ENCODE measurements at regions not wholly inside any gene's neighbourhood (a gene's known extent, or its start where the extent isn't known, plus 50 kb on each side); places are given as distances from the start of the nearest gene placed in this dataset.
"Not testable (repeated sequence)": the region's sequence is repeated elsewhere in the genome, so short reads cannot be mapped to it uniquely, and the experiment has no call there.

DNA sequence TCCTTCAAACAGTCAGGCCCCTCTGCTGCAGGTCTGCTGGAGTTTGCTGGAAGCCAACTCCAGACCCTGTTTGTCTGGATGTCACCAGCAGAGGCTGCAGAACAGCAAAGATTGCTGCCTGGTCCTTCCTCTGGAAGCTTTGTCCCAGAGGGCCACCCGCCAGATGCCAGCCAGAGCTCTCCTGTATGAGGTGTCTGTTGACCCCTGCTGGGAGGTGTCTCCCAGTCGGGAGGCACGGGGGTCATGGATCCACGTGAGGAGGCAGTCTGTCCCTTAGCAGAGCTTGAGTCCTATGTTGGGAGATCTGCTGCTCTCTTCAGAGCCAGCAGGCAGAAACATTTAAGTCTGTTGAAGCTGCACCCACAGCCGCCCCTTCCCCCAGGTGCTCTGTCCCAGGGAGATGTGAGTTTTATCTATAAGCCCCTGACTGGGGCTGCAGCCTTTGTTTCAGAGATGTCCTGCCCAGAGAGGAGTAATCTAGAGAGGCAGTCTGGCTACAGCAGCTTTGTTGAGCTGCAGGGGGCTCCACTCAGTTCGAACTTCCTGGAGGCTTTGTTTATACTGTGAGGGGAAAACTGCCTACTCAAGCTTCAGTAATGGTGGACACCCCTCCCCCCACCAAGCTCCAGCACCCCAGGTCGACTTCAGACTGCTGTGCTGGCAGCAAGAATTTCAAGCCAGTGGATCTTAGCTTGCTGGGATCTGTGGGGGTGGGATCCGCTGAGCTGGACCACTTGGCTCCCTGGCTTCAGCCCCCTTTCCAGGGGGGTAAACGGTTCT lies 72.1 kb downstream of the OGFRL1 start:
- not testable (repeated sequence) for H3K4me1 ChIP-seq (ENCODE audit: control insufficient read depth, low read depth, low read length); H3K9ac ChIP-seq (ENCODE audit: low read length); H3K27ac ChIP-seq (ENCODE audit: low read length); H3K9me3 ChIP-seq (ENCODE audit: control insufficient read depth, low read depth, low read length); H3K27me3 ChIP-seq (ENCODE audit: control insufficient read depth, insufficient read depth, low read length); H3K4me3 ChIP-seq (ENCODE audit: low read length); H3K36me3 ChIP-seq (ENCODE audit: control insufficient read depth, low read depth, low read length)

DNA sequence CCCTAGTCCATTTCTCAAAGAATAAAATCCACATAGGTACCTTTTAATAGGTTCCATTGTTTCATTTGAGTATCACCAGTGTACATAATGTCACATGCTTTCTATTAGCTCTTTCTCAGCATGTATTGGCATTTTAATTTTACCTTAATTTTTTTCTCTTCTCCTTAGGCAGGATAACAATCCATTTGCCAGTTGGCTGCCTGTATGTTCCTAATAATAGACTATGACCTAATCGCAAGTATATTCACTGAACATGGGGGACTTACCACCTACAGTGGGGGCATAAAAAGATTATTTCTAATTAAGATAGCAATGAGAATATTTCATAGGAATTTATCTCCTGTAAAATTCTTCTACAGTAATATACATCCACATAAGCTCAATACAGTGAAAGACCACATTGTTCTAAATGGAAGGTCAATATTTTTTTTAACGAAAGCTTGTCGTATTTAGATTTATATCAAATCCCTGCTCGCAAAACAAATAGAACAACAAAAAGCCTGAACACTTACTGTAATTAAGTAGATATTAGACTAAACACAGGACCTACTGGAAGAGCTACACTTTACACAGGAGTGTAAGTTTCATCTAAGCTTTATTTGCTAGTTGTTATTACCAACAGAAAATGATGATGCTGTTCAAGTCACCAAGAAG lies 76.4 kb downstream of the OGFRL1 start:
- Histone ChIP-seq H3K4me3 (ENCODE audit: low read length) (no peak overlapping the region), H3K4me1 (ENCODE audit: control insufficient read depth, low read depth, low read length) (no peaks in the 10 kb centered on the region), H3K9me3 (ENCODE audit: control insufficient read depth, low read depth, low read length) (no peaks in the 10 kb centered on the region), H3K9ac (ENCODE audit: low read length) (no peak overlapping the region), H3K27ac (ENCODE audit: low read length) (no peak overlapping the region), H3K27me3 (ENCODE audit: control insufficient read depth, insufficient read depth, low read length) (no peaks in the 10 kb centered on the region), H3K36me3 (ENCODE audit: control insufficient read depth, low read depth, low read length) (no peaks in the 10 kb centered on the region)

DNA sequence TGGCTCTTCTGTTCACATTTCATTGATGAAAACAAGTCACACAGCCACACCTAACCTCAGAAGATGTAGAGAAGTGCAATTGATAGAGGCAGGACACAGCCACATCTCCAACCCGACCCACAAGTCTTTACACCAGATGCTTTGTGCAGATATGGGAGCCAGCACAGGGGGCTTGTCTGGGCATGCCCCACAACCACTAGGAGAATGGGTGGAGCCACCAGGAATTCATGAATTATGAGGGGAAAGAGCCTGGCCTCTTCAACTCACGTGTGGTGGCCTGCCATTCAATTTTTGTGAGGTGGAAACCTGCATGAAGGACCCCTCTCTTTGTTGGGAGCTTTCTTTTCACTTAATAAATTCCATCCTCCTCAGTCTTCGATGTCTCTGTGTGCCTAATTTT lies 79.1 kb downstream of the OGFRL1 start:
- H3K9ac ChIP-seq (ENCODE audit: low read length), result no peak overlapping the region
- no peaks in the 10 kb centered on the region for H3K4me1 ChIP-seq (ENCODE audit: control insufficient read depth, low read depth, low read length)
- H3K27me3 ChIP-seq (ENCODE audit: control insufficient read depth, insufficient read depth, low read length), result no peaks in the 10 kb centered on the region
- no peak overlapping the region for H3K4me3 ChIP-seq (ENCODE audit: low read length)
- no peaks in the 10 kb centered on the region for H3K9me3 ChIP-seq (ENCODE audit: control insufficient read depth, low read depth, low read length)
- H3K27ac ChIP-seq (ENCODE audit: low read length), result no peak overlapping the region
- H3K36me3 ChIP-seq (ENCODE audit: control insufficient read depth, low read depth, low read length), result no peaks in the 10 kb centered on the region

DNA sequence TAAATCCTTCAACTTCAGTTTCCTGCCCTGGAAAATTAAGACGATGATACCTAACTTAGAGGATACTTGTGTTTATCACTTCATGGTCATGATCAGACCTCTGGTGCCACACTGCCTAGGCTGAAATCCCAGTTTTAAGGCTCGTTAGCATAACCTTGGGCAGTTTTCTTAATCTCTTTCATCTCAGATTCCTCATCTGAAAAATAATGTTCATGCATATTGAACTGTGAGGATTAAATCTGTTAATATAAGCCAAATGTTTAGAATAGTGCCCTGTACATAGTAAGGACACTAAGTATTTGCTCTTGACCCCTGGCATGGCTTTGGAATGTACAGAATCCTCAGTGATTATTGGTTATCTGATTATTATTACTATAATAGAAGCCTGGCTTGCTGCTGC lies 79.7 kb downstream of the OGFRL1 start:
- Histone ChIP-seq H3K27ac (ENCODE audit: low read length) (no peak overlapping the region), H3K4me1 (ENCODE audit: control insufficient read depth, low read depth, low read length) (no peaks in the 10 kb centered on the region), H3K9me3 (ENCODE audit: control insufficient read depth, low read depth, low read length) (no peaks in the 10 kb centered on the region), H3K27me3 (ENCODE audit: control insufficient read depth, insufficient read depth, low read length) (no peaks in the 10 kb centered on the region), H3K9ac (ENCODE audit: low read length) (no peak overlapping the region), H3K4me3 (ENCODE audit: low read length) (no peak overlapping the region), H3K36me3 (ENCODE audit: control insufficient read depth, low read depth, low read length) (no peaks in the 10 kb centered on the region)

DNA sequence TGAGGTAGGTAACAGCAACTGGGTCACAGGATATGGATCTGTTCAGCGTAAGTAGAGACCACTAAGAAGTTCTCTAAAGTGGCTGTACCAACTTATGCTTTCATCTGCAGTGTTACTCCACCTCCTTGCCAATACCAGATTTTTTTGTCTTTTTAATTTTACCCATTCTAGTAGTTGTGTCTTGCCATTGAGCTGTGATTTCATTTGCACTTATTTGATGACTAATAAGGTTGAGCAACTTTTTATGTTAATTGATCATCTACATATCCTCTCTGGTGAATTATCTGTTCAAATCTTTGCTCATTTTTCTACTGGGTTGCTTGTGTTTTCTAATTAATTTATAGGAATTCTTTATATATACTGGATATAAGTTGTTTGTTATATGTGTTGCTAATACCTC lies 82.9 kb downstream of the OGFRL1 start:
- no peaks in the 10 kb centered on the region for H3K36me3 ChIP-seq (ENCODE audit: control insufficient read depth, low read depth, low read length)
- H3K9me3 ChIP-seq (ENCODE audit: control insufficient read depth, low read depth, low read length), result no peaks in the 10 kb centered on the region
- no peaks in the 10 kb centered on the region for H3K4me1 ChIP-seq (ENCODE audit: control insufficient read depth, low read depth, low read length)
- H3K9ac ChIP-seq (ENCODE audit: low read length), result no peak overlapping the region
- H3K27me3 ChIP-seq (ENCODE audit: control insufficient read depth, insufficient read depth, low read length), result no peaks in the 10 kb centered on the region
- no peak overlapping the region for H3K27ac ChIP-seq (ENCODE audit: low read length)
- no peak overlapping the region for H3K4me3 ChIP-seq (ENCODE audit: low read length)

DNA sequence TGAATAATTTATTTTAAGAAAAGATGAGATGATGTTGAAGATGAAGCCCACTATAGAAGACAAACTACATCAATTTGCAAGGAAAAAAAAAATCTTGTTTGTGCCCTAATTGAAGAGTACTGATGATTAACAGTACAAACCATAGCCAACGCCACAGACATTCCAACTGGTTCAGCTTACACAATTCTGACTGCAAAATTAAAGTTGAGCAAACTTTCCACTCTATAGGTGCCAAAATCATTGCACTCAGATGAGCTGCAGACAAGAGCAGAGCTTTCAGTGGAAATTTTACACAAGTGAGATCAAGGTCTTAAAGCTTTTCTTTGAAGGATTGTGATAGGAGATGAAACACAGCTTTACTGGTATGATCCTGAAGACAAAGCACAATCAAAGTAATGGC lies 85.3 kb downstream of the OGFRL1 start:
- Histone ChIP-seq H3K27ac (ENCODE audit: low read length) (no peak overlapping the region), H3K4me1 (ENCODE audit: control insufficient read depth, low read depth, low read length) (no peaks in the 10 kb centered on the region), H3K27me3 (ENCODE audit: control insufficient read depth, insufficient read depth, low read length) (no peaks in the 10 kb centered on the region), H3K9ac (ENCODE audit: low read length) (no peak overlapping the region), H3K36me3 (ENCODE audit: control insufficient read depth, low read depth, low read length) (no peaks in the 10 kb centered on the region), H3K9me3 (ENCODE audit: control insufficient read depth, low read depth, low read length) (no peaks in the 10 kb centered on the region), H3K4me3 (ENCODE audit: low read length) (no peak overlapping the region)

DNA sequence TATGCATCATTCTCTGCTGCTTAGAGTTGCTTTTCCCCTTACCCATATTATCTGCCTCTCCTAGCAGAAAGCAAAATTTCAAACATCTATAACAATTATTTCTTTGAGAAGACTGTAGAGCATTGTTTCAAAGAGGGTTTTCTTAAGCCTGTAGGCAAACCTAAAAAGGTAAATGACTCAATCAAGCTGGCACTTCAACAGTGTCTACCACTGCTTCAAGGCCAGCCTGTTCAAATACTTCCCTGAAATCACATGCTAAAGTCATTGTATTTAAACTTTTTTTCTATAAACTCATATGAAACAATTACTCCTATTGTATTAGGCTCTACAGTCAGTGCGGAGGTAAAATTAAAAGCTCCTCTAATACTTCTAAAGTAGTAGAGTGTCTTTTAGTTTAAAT lies 87.1 kb downstream of the OGFRL1 start:
- Histone ChIP-seq H3K4me1 (ENCODE audit: control insufficient read depth, low read depth, low read length) (no peaks in the 10 kb centered on the region), H3K9me3 (ENCODE audit: control insufficient read depth, low read depth, low read length) (no peaks in the 10 kb centered on the region), H3K27ac (ENCODE audit: low read length) (no peak overlapping the region), H3K36me3 (ENCODE audit: control insufficient read depth, low read depth, low read length) (no peaks in the 10 kb centered on the region), H3K4me3 (ENCODE audit: low read length) (no peak overlapping the region), H3K27me3 (ENCODE audit: control insufficient read depth, insufficient read depth, low read length) (no peaks in the 10 kb centered on the region), H3K9ac (ENCODE audit: low read length) (no peak overlapping the region)

DNA sequence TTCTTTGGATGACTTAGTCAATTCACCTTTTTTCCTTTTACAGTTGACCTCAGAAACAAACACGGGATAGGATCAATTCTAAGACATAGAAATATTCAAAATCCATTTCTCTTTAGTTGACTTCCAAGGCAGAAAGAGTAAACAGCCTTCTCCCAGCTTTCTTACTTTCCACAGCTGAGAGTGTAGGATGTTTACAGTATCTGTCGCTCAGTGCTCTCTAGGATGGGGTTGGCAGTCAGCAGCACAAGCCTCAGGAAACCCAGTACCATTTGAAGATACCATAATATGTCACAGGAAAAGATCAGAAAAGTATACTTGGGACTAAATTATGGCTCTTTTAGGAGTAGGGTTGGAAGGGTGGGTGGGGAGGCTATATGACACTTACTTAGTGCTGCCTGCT lies 88.2 kb downstream of the OGFRL1 start:
- no peaks in the 10 kb centered on the region for H3K36me3 ChIP-seq (ENCODE audit: control insufficient read depth, low read depth, low read length)
- no peaks in the 10 kb centered on the region for H3K27me3 ChIP-seq (ENCODE audit: control insufficient read depth, insufficient read depth, low read length)
- no peak overlapping the region for H3K9ac ChIP-seq (ENCODE audit: low read length)

DNA sequence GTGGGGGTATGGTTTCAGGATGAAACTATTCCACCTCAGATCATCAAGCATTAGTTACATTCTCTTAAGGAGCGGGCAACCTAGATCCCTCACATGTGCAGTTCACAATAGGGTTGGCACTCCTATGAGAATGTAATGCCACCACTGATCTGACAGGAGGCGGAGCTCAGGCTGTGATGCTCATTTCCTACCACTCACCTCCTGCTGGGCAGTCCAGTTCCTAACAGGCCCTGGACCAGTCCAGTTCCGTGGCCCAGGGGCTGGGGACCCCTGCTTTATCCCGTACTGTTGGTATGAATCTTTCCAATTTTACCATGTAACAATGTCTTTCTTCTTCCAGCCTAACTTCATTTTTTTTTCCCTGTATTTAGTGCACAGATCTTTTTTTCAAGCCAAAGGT lies 94.9 kb downstream of the OGFRL1 start:
- Histone ChIP-seq H3K27ac (ENCODE audit: low read length) (no peak overlapping the region), H3K9me3 (ENCODE audit: control insufficient read depth, low read depth, low read length) (no peaks in the 10 kb centered on the region), H3K9ac (ENCODE audit: low read length) (no peak overlapping the region), H3K27me3 (ENCODE audit: control insufficient read depth, insufficient read depth, low read length) (no peaks in the 10 kb centered on the region), H3K4me1 (ENCODE audit: control insufficient read depth, low read depth, low read length) (peaks cover 17% of the 10 kb centered on the region), H3K36me3 (ENCODE audit: control insufficient read depth, low read depth, low read length) (no peaks in the 10 kb centered on the region), H3K4me3 (ENCODE audit: low read length) (no peak overlapping the region)

More for the DNA sequence above, 88.2 kb downstream of the OGFRL1 start:
- Histone ChIP-seq H3K4me1 (ENCODE audit: control insufficient read depth, low read depth, low read length) (no peaks in the 10 kb centered on the region), H3K9me3 (ENCODE audit: control insufficient read depth, low read depth, low read length) (no peaks in the 10 kb centered on the region), H3K4me3 (ENCODE audit: low read length) (no peak overlapping the region), H3K27ac (ENCODE audit: low read length) (no peak overlapping the region)

DNA sequence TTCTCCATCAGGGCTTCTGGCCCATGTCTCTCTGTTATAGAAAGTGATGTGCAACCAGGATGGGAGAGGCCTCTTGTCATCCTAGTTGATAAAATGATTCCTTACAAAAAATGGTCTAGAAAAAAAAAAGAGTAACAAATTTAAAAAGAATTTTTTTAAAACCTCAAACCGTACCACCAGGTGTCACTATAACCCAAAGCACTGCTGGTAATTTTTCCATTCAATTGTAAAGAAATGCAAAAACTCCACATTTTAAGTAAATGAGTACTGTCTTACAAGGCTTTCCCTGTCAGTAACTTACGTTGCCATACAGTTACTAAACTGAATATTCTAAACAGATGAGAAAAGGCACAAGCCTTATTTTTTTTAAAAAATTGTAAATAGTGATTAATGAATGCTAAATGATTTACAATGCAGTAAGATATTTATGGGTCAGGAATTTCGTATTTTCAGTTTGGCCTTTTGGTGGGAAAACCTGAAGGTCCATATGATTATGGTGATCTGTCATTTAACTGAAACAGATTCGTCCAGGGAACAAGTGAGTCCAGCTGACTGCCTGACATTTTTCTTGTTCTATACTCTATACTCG lies 95.4 kb downstream of the OGFRL1 start:
- Histone ChIP-seq H3K4me1 (ENCODE audit: control insufficient read depth, low read depth, low read length) (peaks cover 17% of the 10 kb centered on the region), H3K27ac (ENCODE audit: low read length) (no peak overlapping the region), H3K9ac (ENCODE audit: low read length) (no peak overlapping the region), H3K36me3 (ENCODE audit: control insufficient read depth, low read depth, low read length) (no peaks in the 10 kb centered on the region), H3K27me3 (ENCODE audit: control insufficient read depth, insufficient read depth, low read length) (no peaks in the 10 kb centered on the region), H3K4me3 (ENCODE audit: low read length) (no peak overlapping the region), H3K9me3 (ENCODE audit: control insufficient read depth, low read depth, low read length) (no peaks in the 10 kb centered on the region)

DNA sequence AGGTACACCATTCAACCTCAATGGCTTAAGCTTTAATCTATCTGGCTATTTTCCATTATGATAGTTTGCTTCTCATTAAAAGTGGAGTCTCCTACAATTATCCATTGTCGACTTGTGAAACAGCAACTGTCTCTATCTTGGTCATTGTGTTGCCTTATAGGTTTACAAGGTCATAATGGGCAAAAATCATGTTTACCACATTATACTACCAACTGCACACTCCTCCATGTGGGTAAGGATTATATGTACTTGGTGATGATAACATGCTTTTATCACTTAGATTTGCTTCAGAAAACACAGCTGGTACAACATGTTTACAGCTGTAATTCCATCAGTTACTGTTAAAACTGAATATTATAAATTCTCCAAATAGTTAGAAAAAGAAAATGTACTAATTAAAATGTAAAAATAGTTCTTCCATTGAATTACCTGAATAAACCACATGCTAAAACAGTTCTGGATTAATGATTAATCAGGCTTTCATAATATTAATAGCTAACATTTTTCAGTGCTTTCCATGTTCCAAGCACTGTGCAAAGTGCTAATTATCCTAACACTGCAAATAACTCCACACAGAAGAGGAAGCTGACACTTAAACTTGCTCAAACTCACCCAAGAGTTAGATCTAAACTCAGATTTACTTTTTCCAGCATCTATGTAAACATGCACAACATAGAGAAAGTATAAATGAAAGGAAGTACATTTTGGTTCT lies 96.7 kb downstream of the OGFRL1 start:
- no peak overlapping the region for H3K4me3 ChIP-seq (ENCODE audit: low read length)
- H3K36me3 ChIP-seq (ENCODE audit: control insufficient read depth, low read depth, low read length), result no peaks in the 10 kb centered on the region
- peaks cover 18% of the 10 kb centered on the region for H3K4me1 ChIP-seq (ENCODE audit: control insufficient read depth, low read depth, low read length)
- no peak overlapping the region for H3K27ac ChIP-seq (ENCODE audit: low read length)
- H3K27me3 ChIP-seq (ENCODE audit: control insufficient read depth, insufficient read depth, low read length), result no peaks in the 10 kb centered on the region
- H3K9me3 ChIP-seq (ENCODE audit: control insufficient read depth, low read depth, low read length), result no peaks in the 10 kb centered on the region
- no peak overlapping the region for H3K9ac ChIP-seq (ENCODE audit: low read length)

Measured in iPS-18a (cell line).